ENCODE measurements at regions not wholly inside any gene's neighbourhood (a gene's known extent, or its start where the extent isn't known, plus 50 kb on each side); places are given as distances from the start of the nearest gene placed in this dataset.

GRCh38 chr22:22822106-22822505, 65.5 kb upstream of the IGLL5 start:
- TF ChIP-seq, protein P1, sequence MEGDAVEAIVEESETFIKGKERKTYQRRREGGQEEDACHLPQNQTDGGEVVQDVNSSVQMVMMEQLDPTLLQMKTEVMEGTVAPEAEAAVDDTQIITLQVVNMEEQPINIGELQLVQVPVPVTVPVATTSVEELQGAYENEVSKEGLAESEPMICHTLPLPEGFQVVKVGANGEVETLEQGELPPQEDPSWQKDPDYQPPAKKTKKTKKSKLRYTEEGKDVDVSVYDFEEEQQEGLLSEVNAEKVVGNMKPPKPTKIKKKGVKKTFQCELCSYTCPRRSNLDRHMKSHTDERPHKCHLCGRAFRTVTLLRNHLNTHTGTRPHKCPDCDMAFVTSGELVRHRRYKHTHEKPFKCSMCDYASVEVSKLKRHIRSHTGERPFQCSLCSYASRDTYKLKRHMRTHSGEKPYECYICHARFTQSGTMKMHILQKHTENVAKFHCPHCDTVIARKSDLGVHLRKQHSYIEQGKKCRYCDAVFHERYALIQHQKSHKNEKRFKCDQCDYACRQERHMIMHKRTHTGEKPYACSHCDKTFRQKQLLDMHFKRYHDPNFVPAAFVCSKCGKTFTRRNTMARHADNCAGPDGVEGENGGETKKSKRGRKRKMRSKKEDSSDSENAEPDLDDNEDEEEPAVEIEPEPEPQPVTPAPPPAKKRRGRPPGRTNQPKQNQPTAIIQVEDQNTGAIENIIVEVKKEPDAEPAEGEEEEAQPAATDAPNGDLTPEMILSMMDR (conservative IDR thresholded peaks at IDR 0.05): no peak
- TF ChIP-seq EZH2 (IDR thresholded peaks at IDR 0.05; ENCODE audit: low read depth): no peak

Measured in PC-9 (cell line).